ENCODE measurements at regions not wholly inside any gene's neighbourhood (a gene's known extent, or its start where the extent isn't known, plus 50 kb on each side); places are given as distances from the start of the nearest gene placed in this dataset.

- DNase-seq: no peak
Measured at GRCh38 chr6:169079650-169080049, 174.0 kb downstream of the THBS2 start.

DNA sequence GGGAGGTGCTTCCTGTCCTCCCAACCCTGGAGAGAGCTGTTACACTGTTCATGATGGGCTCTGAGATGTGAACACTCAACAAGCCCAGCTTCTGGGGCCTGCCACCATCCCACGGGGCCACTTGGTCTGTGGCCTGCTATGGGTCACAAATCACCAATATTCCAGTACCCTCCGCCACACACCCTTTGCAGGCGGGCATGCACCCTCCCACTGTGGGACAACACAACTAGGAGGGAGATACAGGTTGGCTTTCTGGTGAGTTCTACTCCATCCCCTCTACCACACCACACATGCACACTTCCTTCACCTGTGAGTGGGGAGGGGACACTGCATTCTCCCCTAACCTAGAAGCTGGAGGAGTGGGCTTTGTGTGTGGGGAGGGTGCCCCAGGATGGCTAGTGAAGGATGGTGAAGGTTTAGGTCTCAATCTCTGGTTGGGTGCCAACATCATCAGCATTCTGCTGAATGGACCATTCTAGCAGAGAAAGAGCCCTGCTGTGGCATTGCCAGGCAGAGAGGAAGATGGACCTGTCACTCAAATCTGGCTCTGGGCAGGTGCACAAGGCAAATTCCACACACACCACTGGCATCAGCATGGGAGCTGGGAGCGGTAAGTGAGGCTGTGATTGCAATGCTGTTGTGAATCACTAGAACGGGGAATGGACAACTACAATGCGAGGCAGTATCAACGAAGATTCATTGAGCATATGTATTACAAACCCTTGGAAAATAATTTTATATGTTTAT lies 175.1 kb downstream of the THBS2 start:
- DNase-seq: no peak

DNA sequence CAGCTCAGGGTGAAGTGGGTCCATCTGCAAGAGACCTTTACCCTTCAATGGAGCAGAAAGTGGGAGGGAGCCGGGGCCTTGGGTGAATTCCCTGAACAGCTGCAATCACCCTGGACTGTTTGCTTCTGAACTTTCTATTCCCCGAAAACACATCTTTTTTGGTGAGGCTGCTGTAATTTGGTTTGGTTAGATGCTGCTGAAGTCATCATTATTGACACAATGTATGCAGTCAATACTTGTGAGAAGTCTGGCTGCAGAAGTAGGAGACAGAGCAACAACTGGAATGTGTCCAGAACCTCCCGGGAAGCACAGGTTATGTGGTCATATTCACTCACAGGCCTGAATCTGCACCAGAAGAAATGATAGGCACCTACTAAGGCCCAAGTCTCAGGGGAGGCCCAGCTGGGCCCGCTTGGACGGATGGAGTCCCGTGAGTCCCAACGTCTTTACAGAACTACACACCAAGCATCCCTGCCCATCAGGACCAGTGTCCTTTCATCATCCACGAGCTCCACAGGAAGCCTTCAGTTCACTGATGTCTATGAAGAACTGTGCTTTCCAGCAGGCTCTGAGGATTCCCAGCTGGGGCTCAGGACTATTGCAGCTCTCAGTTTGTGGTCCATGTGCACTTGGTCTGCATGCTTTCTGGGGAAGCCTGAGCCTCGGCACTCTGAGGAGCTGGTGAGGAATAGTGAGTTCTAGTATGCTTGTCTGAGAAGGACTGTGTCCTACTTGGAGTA lies 177.6 kb downstream of the THBS2 start:
- no peak for DNase-seq

GRCh38 chr6:169075211-169075914 lies 178.3 kb downstream of the THBS2 start:
- no peak for DNase-seq

DNA sequence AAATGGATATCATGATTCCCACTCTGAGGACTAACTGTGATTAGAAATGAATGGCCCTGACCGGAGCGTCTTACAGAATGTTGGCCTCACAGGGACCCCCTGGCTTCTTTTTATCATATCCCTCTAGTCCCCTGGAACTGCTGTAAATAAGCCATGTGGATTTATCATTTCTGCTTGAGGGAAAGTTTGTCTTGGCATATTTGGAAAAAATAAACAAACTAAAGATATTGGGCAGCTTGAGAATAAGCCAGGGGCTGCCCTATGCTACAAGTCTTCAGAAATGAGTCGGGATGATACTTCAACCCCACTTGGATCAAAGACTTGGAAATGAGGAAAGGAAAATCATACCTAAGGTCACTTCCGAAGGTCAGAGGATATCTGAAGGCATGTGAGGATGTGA lies 179.1 kb downstream of the THBS2 start:
- no peak for DNase-seq

- no peak for DNase-seq
Measured at GRCh38 chr6:169073311-169073710, 180.3 kb downstream of the THBS2 start.

DNA sequence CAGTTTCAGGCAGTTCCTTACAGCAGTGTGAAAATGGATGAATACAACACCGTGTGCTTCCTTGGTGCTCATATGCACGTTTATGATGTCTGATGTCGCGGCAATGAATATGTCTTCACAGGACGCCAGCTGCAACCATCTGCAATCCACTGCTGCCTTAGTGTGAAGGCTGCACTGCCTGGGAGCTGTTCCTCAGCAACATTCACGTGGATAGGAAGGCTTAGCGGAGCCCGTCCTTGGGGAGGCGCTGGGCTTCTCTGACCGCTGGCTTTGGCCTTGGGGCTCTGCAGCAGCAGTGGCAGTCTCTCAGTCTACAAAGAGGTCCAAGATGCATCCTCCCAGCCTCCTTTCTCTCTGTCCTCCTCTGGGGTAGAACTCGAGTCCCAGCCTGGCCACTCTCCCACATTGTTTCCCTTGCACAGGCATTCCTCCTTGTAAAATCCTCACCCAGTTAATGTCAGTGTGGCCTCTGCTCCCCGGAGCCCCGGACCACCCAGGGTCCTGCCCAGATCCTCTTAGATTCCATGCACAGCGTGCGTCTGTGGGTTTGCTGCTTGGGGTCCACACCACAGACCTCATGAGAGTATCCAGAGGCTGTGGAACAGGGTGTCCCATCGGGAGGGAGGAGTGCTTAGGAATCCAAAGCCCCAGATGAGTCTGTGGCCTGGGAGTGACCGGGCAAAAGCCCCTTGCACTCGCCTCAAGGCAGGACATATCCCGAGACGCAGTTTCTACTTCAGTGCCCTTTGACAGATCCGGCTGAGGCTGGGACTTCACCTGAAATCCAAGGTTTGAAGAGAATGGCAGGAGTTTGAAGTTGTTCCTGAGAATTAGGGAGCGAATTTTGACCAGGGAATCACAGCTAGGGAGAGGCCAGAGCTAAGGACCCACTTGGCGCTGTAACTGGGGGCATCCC lies 181.3 kb downstream of the THBS2 start:
- DNase-seq: no peak

GRCh38 chr6:169071394-169071793 lies 182.3 kb downstream of the THBS2 start:
- DNase-seq: no peak

- DNase-seq: no peak
Measured at GRCh38 chr6:169070506-169071176, 183.0 kb downstream of the THBS2 start.

DNA sequence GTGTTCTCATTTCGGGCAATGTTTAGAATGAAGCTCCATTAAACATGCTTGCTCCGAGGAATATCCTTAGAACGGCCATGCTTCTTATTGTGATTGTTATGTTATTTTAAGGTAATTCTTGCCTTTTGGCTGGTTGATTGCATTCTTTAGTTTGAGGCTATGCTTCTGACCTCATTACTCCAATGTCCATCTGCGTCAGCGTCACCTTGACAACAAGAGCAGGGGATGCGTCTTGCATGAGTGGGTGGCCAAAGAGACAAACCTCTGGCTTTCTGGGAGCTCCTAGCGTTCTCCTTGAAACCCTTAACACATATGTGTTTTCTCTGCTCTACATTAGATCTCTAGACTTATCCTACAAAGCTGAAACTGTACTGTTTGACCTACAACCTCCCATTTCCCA lies 184.3 kb downstream of the THBS2 start:
- no peak for DNase-seq

DNA sequence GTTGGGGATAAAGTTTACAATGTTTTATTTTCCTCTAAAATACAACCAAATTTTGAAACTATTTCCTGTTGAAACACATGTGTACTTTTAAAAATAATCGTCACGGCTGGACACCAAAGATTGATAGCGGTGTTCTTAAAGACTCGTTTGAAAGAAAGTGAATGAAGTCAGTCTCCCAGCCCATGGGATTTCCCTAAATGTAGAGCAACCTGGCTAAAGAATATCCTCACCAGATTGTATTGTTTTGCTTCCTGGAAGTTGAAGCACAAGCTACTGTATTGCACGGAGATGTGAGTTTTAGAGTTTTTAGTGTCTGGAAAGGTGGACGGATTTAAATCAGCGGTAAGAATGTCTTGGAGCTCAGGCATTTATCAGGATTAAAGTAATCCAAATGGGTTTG lies 189.5 kb downstream of the THBS2 start:
- DNase-seq: no peak

- DNase-seq: no peak
Measured at GRCh38 chr6:169062272-169062671, 191.4 kb downstream of the THBS2 start.

DNA sequence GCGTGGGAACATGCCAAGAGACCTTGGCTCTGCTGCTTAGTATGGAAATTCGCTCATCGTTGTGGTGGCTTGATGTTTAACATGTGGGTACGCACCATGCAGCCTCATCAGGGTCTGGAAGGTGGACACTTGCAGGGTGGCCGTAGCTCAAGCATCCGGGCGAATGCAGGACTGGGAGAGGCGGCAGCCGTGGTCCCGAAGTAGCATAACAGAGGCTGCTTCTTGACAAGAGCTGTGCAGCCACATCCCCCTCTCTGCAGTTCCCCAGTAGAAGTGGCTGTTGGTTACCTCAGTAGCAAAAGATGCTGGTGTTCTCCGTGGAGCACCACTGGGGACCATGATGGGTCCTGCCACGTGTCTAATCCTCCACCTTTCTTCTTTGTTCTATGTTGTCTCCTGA lies 195.0 kb downstream of the THBS2 start:
- no peak for DNase-seq

GRCh38 chr6:169052462-169052861 lies 201.2 kb downstream of the THBS2 start:
- DNase-seq: no peak

GRCh38 chr6:169051371-169051770 lies 202.3 kb downstream of the THBS2 start:
- no peak for DNase-seq

DNA sequence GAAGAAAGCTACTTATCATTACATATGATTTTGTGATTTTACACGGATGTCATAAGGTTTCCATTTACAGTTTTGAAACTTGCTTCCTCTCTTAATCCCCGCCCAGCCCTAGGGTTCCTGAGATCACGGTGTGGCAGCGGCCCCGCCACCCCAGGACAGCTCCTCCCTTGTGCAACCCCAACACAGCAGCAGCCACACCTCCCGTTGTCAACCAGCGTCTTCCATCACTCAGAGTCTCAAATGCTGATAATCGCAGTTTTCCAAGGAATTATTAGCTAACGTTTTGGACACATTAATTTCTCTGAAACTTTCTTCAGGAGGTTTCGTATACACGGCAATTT lies 204.8 kb downstream of the THBS2 start:
- DNase-seq: no peak

GRCh38 chr6:169048185-169048864 lies 205.3 kb downstream of the THBS2 start:
- no peak for DNase-seq

DNA sequence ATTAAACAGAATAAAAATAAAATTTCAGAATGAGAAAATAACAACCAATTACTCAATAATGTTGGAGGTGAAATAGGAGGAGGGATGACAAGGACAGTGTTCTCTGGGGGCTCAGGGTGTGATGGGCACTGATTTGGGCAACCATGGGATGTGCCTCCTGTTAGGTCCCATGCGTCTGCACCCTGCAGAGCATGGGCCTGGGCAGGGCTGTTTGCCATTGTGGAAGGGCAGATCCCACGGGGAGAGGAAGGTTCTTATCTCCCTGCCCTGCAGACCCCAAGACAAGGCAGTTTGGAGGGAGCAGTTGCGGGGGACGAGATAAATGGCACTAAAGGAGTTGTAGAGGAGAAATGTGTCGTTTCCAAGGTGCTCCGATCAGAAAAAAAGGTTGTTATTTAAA lies 206.3 kb downstream of the THBS2 start:
- DNase-seq: no peak

DNA sequence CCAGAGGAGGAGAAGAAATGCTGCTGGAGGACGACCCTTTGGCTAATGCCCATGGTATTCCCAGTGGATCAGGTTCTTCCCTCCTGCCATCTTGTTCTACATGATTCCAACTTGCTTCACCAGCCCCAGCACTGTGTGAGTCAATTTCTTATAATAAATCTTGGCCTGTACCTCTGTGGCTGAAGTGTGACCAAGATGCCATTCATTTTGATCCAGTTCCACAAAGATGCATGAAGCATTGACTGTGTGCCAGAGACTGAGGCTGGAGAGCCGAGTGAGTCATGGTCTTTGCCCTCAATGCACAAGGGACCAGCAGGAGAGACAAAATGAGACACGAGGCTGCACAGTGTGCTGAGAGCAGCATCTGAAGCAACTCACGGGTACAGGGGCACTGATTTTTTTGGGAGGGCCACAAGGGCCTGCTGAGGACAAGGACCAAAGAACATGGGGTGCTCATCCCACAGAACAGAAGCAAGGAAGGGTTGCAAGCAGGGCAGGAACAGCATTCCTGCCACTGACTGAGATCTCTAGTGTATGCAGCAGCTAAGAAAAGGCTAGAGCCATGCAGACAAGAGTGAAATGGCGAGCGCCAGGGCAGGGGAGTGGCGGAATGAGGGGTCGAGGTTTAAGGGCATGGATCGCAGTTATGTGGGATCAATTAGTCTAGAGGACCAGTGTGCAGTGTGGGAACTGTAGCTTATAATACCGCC lies 207.0 kb downstream of the THBS2 start:
- no peak for DNase-seq

DNA sequence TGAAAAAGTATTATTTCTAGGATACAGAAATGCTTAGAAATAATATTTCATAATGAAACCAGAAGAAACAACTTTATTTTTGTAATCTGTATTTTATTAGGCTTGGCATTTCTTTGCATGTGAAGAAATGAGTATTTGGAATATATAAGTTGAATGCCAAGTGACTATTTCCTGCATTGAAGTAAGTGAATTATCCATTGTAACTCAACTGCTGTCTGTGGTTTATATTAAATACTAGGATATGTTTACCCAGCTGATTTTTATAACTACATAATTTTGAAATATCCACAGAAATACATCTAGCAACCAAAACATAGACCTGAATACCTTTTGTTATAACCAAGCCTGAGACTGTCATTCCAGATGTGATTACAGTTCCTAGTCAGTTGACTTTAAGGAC lies 207.6 kb downstream of the THBS2 start:
- DNase-seq: no peak

DNA sequence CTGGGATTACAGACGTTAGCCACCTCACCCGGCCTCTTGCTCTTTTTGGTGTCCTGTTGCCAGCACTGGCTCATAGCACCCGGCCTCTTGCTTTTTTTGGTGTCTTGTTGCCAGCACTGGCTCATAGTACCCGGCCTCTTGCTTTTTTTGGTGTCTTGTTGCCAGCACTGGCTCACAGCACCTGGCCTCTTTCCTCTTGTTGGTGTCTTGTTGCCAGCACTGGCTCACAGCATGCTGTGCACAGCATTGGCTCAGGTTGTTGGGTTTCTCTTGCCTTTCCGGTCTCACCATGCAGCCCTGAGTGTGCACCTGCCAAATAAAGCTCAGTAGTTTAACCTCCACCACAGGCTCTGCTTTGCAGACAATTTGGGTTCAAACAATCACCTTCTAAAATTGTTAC lies 208.2 kb downstream of the THBS2 start:
- DNase-seq: peak; percentile 51 to 54
